ENCODE measurements at regions not wholly inside any gene's neighbourhood (a gene's known extent, or its start where the extent isn't known, plus 50 kb on each side); places are given as distances from the start of the nearest gene placed in this dataset.

GRCh38 chrY:8994001-8994400 lies 343.3 kb upstream of the TSPY4 start:
- Histone ChIP-seq H3K27ac (ENCODE audit: low read depth in 1 of 2, low read length in 2 of 2) (no peak overlapping the region), H3K4me1 (ENCODE audit: control insufficient read depth in 4 of 4, insufficient read depth in 4 of 4, low read length in 3 of 4) (no peaks in the 10 kb centered on the region), H3K9me3 (ENCODE audit: control insufficient read depth in 4 of 4, low read length in 3 of 4) (no peaks in the 10 kb centered on the region), H3K9ac (ENCODE audit: low read depth in 1 of 2, low read length in 2 of 2) (no peak overlapping the region), H3K36me3 (ENCODE audit: control insufficient read depth in 4 of 4, insufficient read depth in 3 of 4, low read depth in 1 of 4, low read length in 3 of 4) (no peaks in the 10 kb centered on the region), H3K4me3 (ENCODE audit: low read depth in 1 of 3, low read length in 3 of 3) (no peak overlapping the region), H3K27me3 (ENCODE audit: control insufficient read depth in 4 of 4, insufficient read depth in 4 of 4, low read length in 3 of 4) (no peaks in the 10 kb centered on the region)
- TF ChIP-seq SP1 (IDR thresholded peaks at IDR 0.05) (no peak), NR2F2 (IDR thresholded peaks at IDR 0.05) (no peak), GABPA (IDR thresholded peaks at IDR 0.05 in 1 of 2, conservative IDR thresholded peaks at IDR 0.05 in 1 of 2) (no peak), ATF3 (IDR thresholded peaks at IDR 0.05) (no peak), FOXA2 (IDR thresholded peaks at IDR 0.05) (no peak), YY1 (IDR thresholded peaks at IDR 0.05) (no peak), CTCF (IDR thresholded peaks at IDR 0.05; ENCODE audit: low read depth, low read length, missing input control) (no peak), TAF1 (conservative IDR thresholded peaks at IDR 0.05) (no peak)
- 75% methylated on average over 2 of the region's 2 CpGs for WGBS
- DNase-seq (ENCODE audit: low spot score), result no peak

- Histone ChIP-seq H3K9me3 (ENCODE audit: control insufficient read depth in 4 of 4, low read length in 3 of 4) (no peaks in the 10 kb centered on the region), H3K9ac (ENCODE audit: low read depth in 1 of 2, low read length in 2 of 2) (no peak overlapping the region), H3K4me1 (ENCODE audit: control insufficient read depth in 4 of 4, insufficient read depth in 4 of 4, low read length in 3 of 4) (no peaks in the 10 kb centered on the region), H3K4me3 (ENCODE audit: low read depth in 1 of 3, low read length in 3 of 3) (no peak overlapping the region), H3K36me3 (ENCODE audit: control insufficient read depth in 4 of 4, insufficient read depth in 3 of 4, low read depth in 1 of 4, low read length in 3 of 4) (no peaks in the 10 kb centered on the region), H3K27ac (ENCODE audit: low read depth in 1 of 2, low read length in 2 of 2) (no peak overlapping the region), H3K27me3 (ENCODE audit: control insufficient read depth in 4 of 4, insufficient read depth in 4 of 4, low read length in 3 of 4) (no peaks in the 10 kb centered on the region)
- TF ChIP-seq SP1 (IDR thresholded peaks at IDR 0.05) (no peak), RAD21 (IDR thresholded peaks at IDR 0.05) (no peak), GABPA (IDR thresholded peaks at IDR 0.05 in 1 of 2, conservative IDR thresholded peaks at IDR 0.05 in 1 of 2) (no peak), TAF1 (conservative IDR thresholded peaks at IDR 0.05) (no peak), YY1 (IDR thresholded peaks at IDR 0.05) (no peak), FOXA1 (IDR thresholded peaks at IDR 0.05) (no peak), HNF4A (conservative IDR thresholded peaks at IDR 0.05) (no peak), ATF3 (IDR thresholded peaks at IDR 0.05) (no peak), NR2F2 (IDR thresholded peaks at IDR 0.05) (no peak), HNF4G (IDR thresholded peaks at IDR 0.05) (no peak), RXRA (IDR thresholded peaks at IDR 0.05) (no peak)
- TF ChIP-seq, protein P1, sequence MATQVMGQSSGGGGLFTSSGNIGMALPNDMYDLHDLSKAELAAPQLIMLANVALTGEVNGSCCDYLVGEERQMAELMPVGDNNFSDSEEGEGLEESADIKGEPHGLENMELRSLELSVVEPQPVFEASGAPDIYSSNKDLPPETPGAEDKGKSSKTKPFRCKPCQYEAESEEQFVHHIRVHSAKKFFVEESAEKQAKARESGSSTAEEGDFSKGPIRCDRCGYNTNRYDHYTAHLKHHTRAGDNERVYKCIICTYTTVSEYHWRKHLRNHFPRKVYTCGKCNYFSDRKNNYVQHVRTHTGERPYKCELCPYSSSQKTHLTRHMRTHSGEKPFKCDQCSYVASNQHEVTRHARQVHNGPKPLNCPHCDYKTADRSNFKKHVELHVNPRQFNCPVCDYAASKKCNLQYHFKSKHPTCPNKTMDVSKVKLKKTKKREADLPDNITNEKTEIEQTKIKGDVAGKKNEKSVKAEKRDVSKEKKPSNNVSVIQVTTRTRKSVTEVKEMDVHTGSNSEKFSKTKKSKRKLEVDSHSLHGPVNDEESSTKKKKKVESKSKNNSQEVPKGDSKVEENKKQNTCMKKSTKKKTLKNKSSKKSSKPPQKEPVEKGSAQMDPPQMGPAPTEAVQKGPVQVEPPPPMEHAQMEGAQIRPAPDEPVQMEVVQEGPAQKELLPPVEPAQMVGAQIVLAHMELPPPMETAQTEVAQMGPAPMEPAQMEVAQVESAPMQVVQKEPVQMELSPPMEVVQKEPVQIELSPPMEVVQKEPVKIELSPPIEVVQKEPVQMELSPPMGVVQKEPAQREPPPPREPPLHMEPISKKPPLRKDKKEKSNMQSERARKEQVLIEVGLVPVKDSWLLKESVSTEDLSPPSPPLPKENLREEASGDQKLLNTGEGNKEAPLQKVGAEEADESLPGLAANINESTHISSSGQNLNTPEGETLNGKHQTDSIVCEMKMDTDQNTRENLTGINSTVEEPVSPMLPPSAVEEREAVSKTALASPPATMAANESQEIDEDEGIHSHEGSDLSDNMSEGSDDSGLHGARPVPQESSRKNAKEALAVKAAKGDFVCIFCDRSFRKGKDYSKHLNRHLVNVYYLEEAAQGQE (IDR thresholded peaks at IDR 0.05), result no peak
- TF ChIP-seq, protein P2, sequence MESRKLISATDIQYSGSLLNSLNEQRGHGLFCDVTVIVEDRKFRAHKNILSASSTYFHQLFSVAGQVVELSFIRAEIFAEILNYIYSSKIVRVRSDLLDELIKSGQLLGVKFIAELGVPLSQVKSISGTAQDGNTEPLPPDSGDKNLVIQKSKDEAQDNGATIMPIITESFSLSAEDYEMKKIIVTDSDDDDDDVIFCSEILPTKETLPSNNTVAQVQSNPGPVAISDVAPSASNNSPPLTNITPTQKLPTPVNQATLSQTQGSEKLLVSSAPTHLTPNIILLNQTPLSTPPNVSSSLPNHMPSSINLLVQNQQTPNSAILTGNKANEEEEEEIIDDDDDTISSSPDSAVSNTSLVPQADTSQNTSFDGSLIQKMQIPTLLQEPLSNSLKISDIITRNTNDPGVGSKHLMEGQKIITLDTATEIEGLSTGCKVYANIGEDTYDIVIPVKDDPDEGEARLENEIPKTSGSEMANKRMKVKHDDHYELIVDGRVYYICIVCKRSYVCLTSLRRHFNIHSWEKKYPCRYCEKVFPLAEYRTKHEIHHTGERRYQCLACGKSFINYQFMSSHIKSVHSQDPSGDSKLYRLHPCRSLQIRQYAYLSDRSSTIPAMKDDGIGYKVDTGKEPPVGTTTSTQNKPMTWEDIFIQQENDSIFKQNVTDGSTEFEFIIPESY (IDR thresholded peaks at IDR 0.05), result no peak
- DNase-seq (ENCODE audit: low spot score), result no peak
- WGBS, result 79% methylated on average over 4 of the region's 4 CpGs
Measured at GRCh38 chrY:9001231-9001630, 336.0 kb upstream of the TSPY4 start.
